IPS-NIHi11 (cell line): ENCODE measurements at regions not wholly inside any gene's neighbourhood (a gene's known extent, or its start where the extent isn't known, plus 50 kb on each side); places are given as distances from the start of the nearest gene placed in this dataset.

Source experiments
- DNase-seq: peaks from one replicate; pipeline ENCODE4 v3.0.0; 2012; ENCODE audit warnings: mixed read lengths, low spot score

GRCh38 chr17:65444049-65444448, 117.4 kb downstream of the AXIN2 start:
- DNase-seq, result no peak

GRCh38 chr17:65442691-65443090, 118.8 kb downstream of the AXIN2 start:
- no peak for DNase-seq

GRCh38 chr17:65442250-65442649, 119.2 kb downstream of the AXIN2 start:
- no peak for DNase-seq

GRCh38 chr17:65441053-65441605, 120.3 kb downstream of the AXIN2 start:
- no peak for DNase-seq

- DNase-seq, result no peak
Observed at GRCh38 chr17:65438708-65439294, 122.6 kb downstream of the AXIN2 start.

- no peak for DNase-seq
Observed at GRCh38 chr17:65438173-65438572, 123.3 kb downstream of the AXIN2 start.

- no peak for DNase-seq
Observed at GRCh38 chr17:65436871-65437270, 124.6 kb downstream of the AXIN2 start.

GRCh38 chr17:65434878-65435277, 126.6 kb downstream of the AXIN2 start:
- DNase-seq, result no peak

GRCh38 chr17:65434251-65434650, 127.2 kb downstream of the AXIN2 start:
- no peak for DNase-seq

GRCh38 chr17:65433592-65433991, 127.9 kb downstream of the AXIN2 start:
- DNase-seq, result no peak

- DNase-seq, result no peak
Observed at GRCh38 chr17:65433157-65433556, 128.3 kb downstream of the AXIN2 start.

GRCh38 chr17:65431116-65431515, 130.3 kb downstream of the AXIN2 start:
- no peak for DNase-seq

GRCh38 chr17:65430209-65430833, 131.1 kb downstream of the AXIN2 start:
- no peak for DNase-seq

GRCh38 chr17:65423346-65424140, 137.9 kb downstream of the AXIN2 start:
- DNase-seq, result no peak

GRCh38 chr17:65418622-65419021, 142.8 kb downstream of the AXIN2 start:
- no peak for DNase-seq

- no peak for DNase-seq
Observed at GRCh38 chr17:65417406-65418221, 143.8 kb downstream of the AXIN2 start.

GRCh38 chr17:65415991-65416390, 145.5 kb downstream of the AXIN2 start:
- no peak for DNase-seq

GRCh38 chr17:65413390-65413789, 148.1 kb downstream of the AXIN2 start:
- DNase-seq, result no peak

GRCh38 chr17:65409381-65409780, 152.1 kb downstream of the AXIN2 start:
- DNase-seq, result no peak

GRCh38 chr17:65408050-65408449, 153.4 kb downstream of the AXIN2 start:
- no peak for DNase-seq

- no peak for DNase-seq
Observed at GRCh38 chr17:65407017-65407416, 154.4 kb downstream of the AXIN2 start.

- DNase-seq, result no peak
Observed at GRCh38 chr17:65406552-65406951, 154.9 kb downstream of the AXIN2 start.
